ENCODE measurements at regions not wholly inside any gene's neighbourhood (a gene's known extent, or its start where the extent isn't known, plus 50 kb on each side); places are given as distances from the start of the nearest gene placed in this dataset.

- H3K4me1 ChIP-seq (ENCODE audit: control insufficient read depth, extremely low read depth, insufficient read depth, low read length), result no peaks in the 10 kb centered on the region
- intact Hi-C loops (cut with micrococcal nuclease), result no loop called here
- TF ChIP-seq EZH2 (IDR thresholded peaks at IDR 0.05; ENCODE audit: borderline replicate concordance, low read depth, low read length, severe bottlenecking) (no peak), CTCF (IDR thresholded peaks at IDR 0.05; ENCODE audit: extremely low read depth in 1 of 2, insufficient read depth in 1 of 2, low read depth in 1 of 2, low read length in 2 of 2) (no peak), POLR2A (IDR thresholded peaks at IDR 0.05; ENCODE audit: low read depth, low read length) (no peak), MAX (IDR thresholded peaks at IDR 0.05; ENCODE audit: insufficient read depth, insufficient read length) (no peak), POLR2AphosphoS5 (IDR thresholded peaks at IDR 0.05; ENCODE audit: insufficient read depth, low read depth, low read length) (no peak), JUN (IDR thresholded peaks at IDR 0.05; ENCODE audit: borderline replicate concordance, insufficient read depth, insufficient read length, low read depth) (no peak), MYC (IDR thresholded peaks at IDR 0.05; ENCODE audit: low read depth, low read length) (no peak), GATA2 (IDR thresholded peaks at IDR 0.05; ENCODE audit: insufficient read depth, insufficient read length, low read depth, low read length) (no peak), FOS (IDR thresholded peaks at IDR 0.05; ENCODE audit: borderline replicate concordance, insufficient read depth, low read length) (no peak)
- no peaks in the 10 kb centered on the region for H3K9me1 ChIP-seq (replicated peaks; ENCODE audit: control insufficient read depth, extremely low read depth, insufficient read depth, low read length)
- H3K79me2 ChIP-seq (ENCODE audit: control insufficient read depth, insufficient read depth, low read length), result no peaks in the 10 kb centered on the region
- dilution Hi-C loops (cut with MboI; ENCODE audit: extremely low pct_ligation_motif_present, low sequenced_read_pairs), result no loop called here
- H4K20me1 ChIP-seq (replicated peaks; ENCODE audit: control insufficient read depth, extremely low read depth, insufficient read depth, low read length), result no peaks in the 10 kb centered on the region
- H3K4me3 ChIP-seq (replicated peaks in 1 of 3; ENCODE audit: insufficient read depth in 1 of 3, low read depth in 1 of 3, low read length in 3 of 3), result no peak overlapping the region
- H3K27me3 ChIP-seq (ENCODE audit: control insufficient read depth in 2 of 2, insufficient read depth in 2 of 2, low read length in 2 of 2), result no peaks in the 10 kb centered on the region
- ChIA-PET CTCF (no interaction called here), POLR2A (no interaction called here)
- no peak overlapping the region for H3K27ac ChIP-seq (ENCODE audit: insufficient read depth, low read depth, low read length)
- BruUV-seq (replicated peaks), result no TSS peak
- DNase-seq (ENCODE audit: low read depth, low spot score) (no peak), FAIRE-seq (no peak)
- H3K4me2 ChIP-seq (ENCODE audit: insufficient read depth, low read length), result no peak overlapping the region
- no peak overlapping the region for H3K9ac ChIP-seq (replicated peaks; ENCODE audit: extremely low read depth, insufficient read depth, low read length)
- H2AFZ ChIP-seq (ENCODE audit: low read depth, low read length), result no peak overlapping the region
- no peaks in the 10 kb centered on the region for H3K9me3 ChIP-seq (replicated peaks; ENCODE audit: control insufficient read depth, insufficient read depth, low read length)
- H3K36me3 ChIP-seq (ENCODE audit: control insufficient read depth in 2 of 2, extremely low read depth in 1 of 2, insufficient read depth in 2 of 2, low read length in 2 of 2), result no peaks in the 10 kb centered on the region
Observed at GRCh38 chr6:8879334-8879733, 444.0 kb upstream of the SLC35B3 start.
